ENCODE measurements at regions not wholly inside any gene's neighbourhood (a gene's known extent, or its start where the extent isn't known, plus 50 kb on each side); places are given as distances from the start of the nearest gene placed in this dataset.

DNA sequence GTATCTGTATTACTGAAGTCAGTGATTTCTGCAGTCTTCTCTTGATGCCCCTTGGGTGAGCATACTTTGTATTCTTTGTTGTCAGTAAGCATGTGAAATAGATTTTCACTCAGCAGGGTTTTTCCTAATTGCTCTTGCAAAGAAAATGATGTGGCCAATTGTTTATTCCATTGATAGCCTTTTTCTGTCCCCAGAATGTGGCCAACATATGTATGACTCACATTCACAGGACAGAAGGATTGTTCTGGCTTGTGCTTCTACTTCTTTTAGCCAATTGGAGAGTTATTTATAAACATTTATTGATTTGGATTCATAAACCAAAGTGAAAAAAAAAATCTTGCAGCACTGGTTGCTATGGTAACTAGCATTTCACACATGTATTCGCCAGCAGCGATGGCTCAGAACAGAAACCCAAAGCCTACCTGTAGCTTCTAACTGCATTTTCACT is 54.4 kb upstream of the RBM24 start:
- DNase-seq (ENCODE audit: low spot score), result no peak

DNA sequence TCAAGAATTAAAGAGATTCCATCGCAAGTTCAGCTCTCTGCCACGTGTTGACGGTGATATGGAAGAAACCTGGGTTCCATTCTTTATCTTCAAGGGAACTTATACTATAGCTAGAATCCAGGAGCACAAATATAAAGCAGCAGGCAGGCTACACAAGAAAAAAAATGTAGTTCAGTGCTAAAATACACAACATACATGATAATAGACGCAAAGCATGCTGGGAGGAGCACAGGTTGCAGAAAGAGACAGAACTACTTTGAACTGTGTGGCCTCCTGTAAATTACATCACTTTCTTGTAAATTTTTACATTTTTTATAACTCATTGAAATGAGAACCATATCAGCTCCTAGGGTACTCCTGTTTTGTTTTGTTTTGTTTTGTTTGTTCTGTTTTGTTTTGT is 53.8 kb upstream of the RBM24 start:
- no peak for DNase-seq (ENCODE audit: low spot score)

Data from SK-N-DZ (cell line).